Memory B cell (primary cell): ENCODE measurements at regions not wholly inside any gene's neighbourhood (a gene's known extent, or its start where the extent isn't known, plus 50 kb on each side); places are given as distances from the start of the nearest gene placed in this dataset.

Experiments used
- ATAC-seq: fragments of 150-1000 bp; cut with Tn5 transposase; 2 replicates; pipeline ENCODE4 v1.10.0; 2021; ENCODE audit warnings: low read depth, mild to moderate bottlenecking, moderate library complexity
- DNase-seq, 2 donors: peaks; one replicate each; pipeline ENCODE4 v3.0.0; 2022; ENCODE audit warnings: low spot score in 2 of 2
- H3K27ac Mint-ChIP-seq: one replicate; pipeline ENCODE4 v1.8.0; 2022; ENCODE audit warnings: mild to moderate bottlenecking, moderate library complexity, mixed read lengths
- H3K27me3 Mint-ChIP-seq: one replicate; pipeline ENCODE4 v1.8.0; 2022; ENCODE audit warnings: mixed read lengths
- H3K36me3 Mint-ChIP-seq: one replicate; pipeline ENCODE4 v1.8.0; 2022; ENCODE audit warnings: mild to moderate bottlenecking, mixed read lengths
- H3K4me1 Mint-ChIP-seq: one replicate; pipeline ENCODE4 v1.8.0; 2022; ENCODE audit warnings: mixed read lengths
- H3K4me3 Mint-ChIP-seq: one replicate; pipeline ENCODE4 v1.8.0; 2022; ENCODE audit warnings: mild to moderate bottlenecking, moderate library complexity, mixed read lengths
- H3K9me3 Mint-ChIP-seq: one replicate; pipeline ENCODE4 v1.8.0; 2022; ENCODE audit warnings: mixed read lengths

- ATAC-seq = no peak
- Mint-ChIP-seq H3K27me3 (no peaks in the 10 kb centered on the region), H3K4me3 (peak overlapping the region; percentile 14), H3K36me3 (no peaks in the 10 kb centered on the region), H3K27ac (no peak overlapping the region), H3K9me3 (no peaks in the 10 kb centered on the region), H3K4me1 (peaks cover 4% of the 10 kb centered on the region)
- DNase-seq = no peak
Observed at GRCh38 chrX:40151211-40152172, 53.7 kb upstream of the BCOR start.

- Mint-ChIP-seq H3K4me3 (no peak overlapping the region), H3K27me3 (no peaks in the 10 kb centered on the region), H3K4me1 (peaks cover 4% of the 10 kb centered on the region), H3K9me3 (no peaks in the 10 kb centered on the region), H3K36me3 (no peaks in the 10 kb centered on the region), H3K27ac (no peak overlapping the region)
- ATAC-seq (no peak), DNase-seq (no peak)
Observed at GRCh38 chrX:40150503-40150902, 52.7 kb upstream of the BCOR start.

- no peaks in the 10 kb centered on the region for H3K27me3 Mint-ChIP-seq
- no peak for DNase-seq
- H3K27ac Mint-ChIP-seq = no peak overlapping the region
- H3K4me1 Mint-ChIP-seq = peaks cover 4% of the 10 kb centered on the region
- H3K9me3 Mint-ChIP-seq = no peaks in the 10 kb centered on the region
- no peak overlapping the region for H3K4me3 Mint-ChIP-seq
- ATAC-seq = no peak
- no peaks in the 10 kb centered on the region for H3K36me3 Mint-ChIP-seq
Observed at GRCh38 chrX:40149286-40150175, 51.8 kb upstream of the BCOR start.

- peaks cover 4% of the 10 kb centered on the region for H3K4me1 Mint-ChIP-seq
- no peaks in the 10 kb centered on the region for H3K36me3 Mint-ChIP-seq
- no peak for ATAC-seq
- no peak overlapping the region for H3K27ac Mint-ChIP-seq
- H3K9me3 Mint-ChIP-seq = no peaks in the 10 kb centered on the region
- H3K4me3 Mint-ChIP-seq = peak overlapping the region; percentile 39
- H3K27me3 Mint-ChIP-seq = no peaks in the 10 kb centered on the region
- DNase-seq = no peak
Observed at GRCh38 chrX:40148385-40149285, 50.9 kb upstream of the BCOR start.

- Mint-ChIP-seq H3K4me1 (peaks cover 4% of the 10 kb centered on the region), H3K4me3 (peak overlapping the region; percentile 39), H3K9me3 (no peaks in the 10 kb centered on the region), H3K36me3 (no peaks in the 10 kb centered on the region), H3K27me3 (no peaks in the 10 kb centered on the region), H3K27ac (no peak overlapping the region)
- ATAC-seq (no peak), DNase-seq (no peak)
Observed at GRCh38 chrX:40147971-40148370, 50.2 kb upstream of the BCOR start.
